ENCODE measurements at regions not wholly inside any gene's neighbourhood (a gene's known extent, or its start where the extent isn't known, plus 50 kb on each side); places are given as distances from the start of the nearest gene placed in this dataset.
"Not testable (repeated sequence)": the region's sequence is repeated elsewhere in the genome, so short reads cannot be mapped to it uniquely, and the experiment has no call there.

DNA sequence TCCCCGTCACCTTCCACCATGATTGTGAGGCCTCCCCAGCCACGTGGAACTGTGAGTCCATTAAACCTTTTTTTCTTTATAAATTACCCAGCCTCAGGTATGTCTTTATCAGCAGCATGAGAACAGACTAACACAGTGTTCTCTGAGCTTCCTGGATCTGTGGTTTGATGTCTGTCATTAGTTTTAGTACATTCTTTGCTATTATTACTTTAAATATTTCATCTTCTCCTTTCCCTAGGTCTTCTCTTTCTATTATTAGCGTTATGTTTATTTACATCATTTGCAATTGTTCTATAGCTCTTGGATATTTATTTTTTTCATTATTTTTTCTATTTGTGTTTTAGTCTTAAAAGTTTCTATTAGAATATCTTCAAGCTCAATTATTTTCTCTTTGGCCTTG, 1293.4 kb downstream of the GATA3 start:
- not testable (repeated sequence) for DNase-seq

DNA sequence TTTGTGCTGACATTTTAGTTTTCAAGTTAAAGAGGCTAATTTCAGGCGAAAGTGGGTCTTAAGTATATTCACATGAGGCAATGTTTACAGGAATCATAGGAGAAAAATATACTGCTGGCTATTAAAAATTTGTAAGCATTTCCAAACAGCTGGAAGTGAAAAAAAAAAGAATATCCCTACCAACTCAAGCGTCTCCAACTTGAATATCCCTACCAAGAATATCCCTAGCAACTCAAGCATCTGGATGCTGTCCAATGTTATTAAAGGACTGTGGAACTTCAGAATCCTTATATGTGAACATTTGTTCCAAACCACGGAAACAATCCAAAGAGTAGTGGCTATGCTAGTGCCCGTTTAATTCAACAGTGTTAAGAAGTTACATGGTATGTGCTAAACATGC, 1303.0 kb downstream of the GATA3 start:
- DNase-seq, result no peak

DNA sequence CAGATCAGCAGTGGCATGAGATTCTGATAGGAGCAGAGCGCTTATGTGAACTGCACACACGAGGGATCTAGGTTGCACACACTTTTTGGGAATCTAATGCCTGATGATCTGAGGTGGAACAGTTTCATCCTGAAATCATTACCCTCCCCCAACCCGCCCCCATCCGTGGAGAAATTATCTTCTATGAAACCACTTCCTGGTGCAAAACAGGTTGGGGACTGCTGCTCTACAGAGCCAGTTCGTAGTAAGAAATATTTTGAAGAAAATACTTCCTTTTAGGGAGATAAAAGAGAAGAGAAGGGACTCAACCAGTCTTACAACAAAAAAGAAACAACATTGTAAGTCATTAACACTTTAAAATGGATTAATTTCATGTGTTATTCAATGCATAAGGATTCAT, 1308.2 kb downstream of the GATA3 start:
- DNase-seq, result no peak

DNA sequence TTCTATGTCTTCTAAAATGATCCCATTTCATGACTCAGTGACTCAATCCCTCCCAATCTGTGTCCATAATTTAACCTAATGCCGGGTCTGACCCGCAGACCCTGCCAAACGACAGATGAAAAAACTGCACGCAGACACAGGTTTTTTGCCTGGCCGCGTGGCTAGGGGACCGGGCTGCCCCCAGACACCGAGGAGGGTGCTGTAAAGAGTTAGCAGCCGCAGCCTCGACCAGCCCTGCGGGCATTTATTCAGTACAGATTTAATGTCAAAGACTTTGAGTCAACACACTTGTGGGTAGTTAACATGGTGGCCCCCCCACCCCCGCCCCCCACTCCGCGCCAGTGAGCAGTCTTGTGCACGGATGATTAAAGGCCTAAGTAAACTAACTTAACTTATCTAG, 1324.7 kb downstream of the GATA3 start:
- DNase-seq, result no peak

DNA sequence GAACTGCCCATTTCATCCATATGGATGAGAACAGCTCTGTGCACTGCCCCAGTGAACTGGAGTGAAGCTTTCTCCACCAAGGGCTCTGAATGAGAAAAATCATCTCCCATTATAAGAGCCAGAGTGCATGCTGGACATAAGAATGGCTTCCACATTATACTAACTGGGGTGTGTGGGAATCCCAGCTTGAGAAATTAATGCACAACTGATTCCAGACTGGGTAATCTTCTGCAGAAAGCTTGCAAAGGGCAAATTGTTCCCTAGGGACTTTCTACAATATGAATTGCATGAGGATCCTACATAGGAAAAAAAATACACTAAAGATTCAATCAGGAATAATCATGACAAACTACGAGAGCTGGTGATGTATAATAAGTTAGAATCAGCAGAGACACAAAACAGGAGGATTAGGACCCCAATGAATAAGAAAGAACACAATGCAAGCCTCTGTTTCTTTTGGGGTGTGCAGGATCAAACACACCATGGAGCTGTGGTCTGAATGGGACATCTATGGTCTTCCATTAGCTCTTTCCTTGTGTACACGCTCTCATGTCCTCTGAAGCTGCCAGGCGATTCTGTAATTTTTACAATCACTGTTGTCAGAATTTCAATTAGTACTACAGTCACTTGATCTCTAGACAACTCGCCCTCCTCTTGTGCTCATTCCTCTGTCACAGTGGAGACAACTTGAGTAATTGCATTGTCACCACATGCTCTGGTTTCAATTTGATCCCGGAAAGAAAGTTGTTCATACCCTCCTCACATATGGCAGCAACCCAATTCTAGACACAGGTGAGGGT, 1327.4 kb downstream of the GATA3 start:
- DNase-seq, result no peak

DNA sequence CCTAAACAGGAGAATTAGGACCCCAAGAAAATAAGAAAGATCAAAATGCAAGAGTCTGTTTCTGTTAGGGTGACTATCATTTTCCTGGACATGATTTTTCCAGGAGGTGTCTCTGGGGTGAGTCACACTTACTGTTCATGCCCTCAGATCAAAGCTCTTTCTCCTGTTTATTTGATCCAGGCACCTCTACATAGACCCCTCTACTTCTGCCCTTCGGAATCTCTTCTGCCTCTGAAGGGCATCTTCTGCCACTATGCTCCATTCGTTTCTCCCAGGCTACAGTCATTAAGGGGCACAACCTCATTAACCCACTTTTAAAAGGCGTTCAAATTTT, 1328.0 kb downstream of the GATA3 start:
- DNase-seq, result no peak

DNA sequence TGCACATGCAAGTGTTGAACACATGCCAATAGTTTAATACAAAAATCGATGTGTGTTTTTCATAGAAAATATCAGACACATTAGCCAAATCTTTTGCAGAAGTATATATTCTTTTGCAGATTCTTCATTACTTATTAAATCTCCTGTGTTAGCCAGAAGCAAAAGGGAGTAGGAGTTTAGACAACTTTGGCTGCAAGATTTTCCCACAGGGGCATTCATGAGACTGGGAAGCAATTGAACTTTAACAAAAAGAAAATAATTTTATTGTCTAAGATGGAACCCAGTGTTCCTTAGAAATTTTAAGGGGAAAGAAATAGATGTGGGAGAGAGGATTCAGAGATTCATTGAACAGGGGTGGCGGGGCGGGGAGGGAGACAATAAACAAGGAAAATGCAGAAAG, 1336.0 kb downstream of the GATA3 start:
- no peak for DNase-seq

DNA sequence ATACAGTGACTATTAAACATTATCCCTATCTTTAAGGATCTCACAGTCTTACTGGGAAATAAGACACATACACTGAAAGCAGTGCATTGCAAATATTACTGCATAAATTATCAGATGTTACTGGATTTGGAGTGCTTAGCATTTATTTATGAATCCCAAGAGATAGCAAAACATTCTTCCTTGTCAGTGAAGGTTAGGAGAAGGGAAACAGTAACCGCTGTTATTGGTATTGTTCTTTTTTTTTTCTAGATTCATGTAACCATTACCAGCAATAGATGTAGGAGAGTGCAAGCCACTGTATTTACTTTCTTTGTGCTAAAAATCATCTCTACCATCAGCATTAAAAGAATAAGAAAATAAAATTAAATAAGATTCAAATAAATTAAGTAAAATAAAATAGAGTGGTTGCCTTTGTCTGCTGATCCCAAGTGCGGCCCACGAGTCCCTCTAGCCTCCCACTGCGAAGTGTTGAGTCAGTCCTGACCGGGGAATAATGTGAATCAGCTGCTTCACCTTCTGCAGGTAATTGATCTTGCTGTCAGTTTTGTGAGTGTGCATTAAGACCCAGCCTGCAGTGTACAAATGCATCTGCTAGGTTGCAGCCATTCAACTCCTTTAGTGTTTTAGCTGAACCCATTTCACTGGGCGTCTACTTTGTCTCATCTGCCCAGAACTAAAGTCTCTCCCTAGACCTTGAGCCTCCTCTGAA, 1344.9 kb downstream of the GATA3 start:
- DNase-seq, result no peak

DNA sequence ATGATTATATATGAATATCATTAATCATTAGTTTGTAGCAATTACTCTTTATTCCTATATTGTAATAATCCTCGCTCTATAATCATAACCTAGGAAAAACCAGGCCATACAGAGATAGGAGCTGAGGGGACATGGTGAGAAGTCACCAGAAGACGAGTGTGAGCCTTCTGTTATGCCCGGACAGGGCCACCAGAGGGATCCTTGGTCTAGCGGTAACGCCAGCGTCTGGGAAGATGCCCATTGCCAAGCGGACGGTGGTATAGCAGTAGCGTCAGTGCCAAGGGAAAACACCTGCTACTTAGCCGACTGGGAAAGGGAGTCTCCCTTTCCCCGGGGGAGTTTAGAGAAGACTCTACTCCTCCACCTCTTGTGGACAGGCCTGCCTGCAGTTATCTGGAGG, 1347.6 kb downstream of the GATA3 start:
- not testable (repeated sequence) for DNase-seq

DNA sequence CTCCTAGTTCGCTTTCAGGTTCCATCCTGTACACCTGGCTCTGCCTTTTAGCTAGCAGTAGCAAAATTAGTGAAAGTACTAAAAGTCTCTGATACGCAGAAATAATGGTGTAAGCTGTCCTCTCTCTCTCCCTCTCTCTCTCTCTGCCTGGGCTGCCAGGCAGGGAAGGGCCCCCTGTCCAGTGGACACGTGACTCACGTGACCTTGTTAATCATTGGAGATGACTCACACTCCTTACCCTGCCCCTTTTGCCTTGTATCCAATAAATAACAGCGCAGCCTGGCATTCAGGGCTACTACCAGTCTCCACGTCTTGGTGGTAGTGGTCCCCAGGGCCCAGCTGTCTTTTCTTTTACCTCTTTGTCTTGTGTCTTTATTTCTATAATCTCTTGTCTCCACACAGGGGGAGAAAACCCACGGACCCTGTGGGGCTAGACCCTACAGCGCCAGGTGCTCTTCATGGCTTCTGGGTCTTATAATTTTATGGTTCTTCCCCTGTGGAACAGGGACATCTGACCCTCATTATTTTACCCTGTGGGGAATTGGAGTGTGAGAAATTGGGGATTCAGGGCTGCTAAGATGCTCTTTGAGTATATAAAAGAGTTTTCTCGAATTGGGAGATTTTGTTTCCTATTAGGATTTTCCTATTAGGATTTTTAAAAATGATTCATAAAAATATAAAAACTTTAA, 1348.2 kb downstream of the GATA3 start:
- DNase-seq, result not testable (repeated sequence)

DNA sequence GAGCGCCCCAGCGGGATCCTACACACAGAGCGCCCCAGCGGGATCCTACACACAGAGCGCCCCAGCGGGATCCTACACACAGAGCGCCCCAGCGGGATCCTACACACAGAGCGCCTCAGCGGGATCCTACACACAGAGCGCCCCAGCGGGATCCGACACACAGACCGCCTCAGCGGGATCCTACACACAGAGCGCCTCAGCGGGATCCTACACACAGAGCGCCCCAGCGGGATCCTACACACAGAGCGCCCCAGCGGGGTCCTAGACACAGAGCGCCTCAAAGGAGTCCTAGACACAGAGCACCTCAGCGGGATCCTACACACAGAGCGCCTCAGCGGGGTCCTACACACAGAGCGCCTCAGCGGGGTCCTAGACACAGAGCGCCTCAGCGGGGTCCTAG, 1352.7 kb downstream of the GATA3 start:
- not testable (repeated sequence) for DNase-seq

DNA sequence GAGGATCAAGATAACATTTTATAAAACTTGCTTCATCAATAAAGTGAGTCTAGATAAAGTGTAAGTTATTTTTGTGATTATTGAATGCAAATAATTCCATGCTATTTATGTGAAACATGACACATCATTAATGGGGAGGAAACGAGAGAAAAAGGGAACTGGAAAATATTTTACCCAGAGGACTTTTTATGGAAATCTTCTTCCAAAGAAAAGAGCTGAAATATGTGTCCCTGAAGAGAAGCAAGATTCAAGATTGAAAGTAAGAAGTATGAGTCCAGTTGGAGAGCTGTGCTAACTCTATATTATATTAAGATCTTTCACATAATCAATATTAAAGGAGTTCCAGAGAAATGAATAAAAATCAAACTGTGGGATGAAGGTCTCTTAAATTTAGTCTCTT, 1361.8 kb downstream of the GATA3 start:
- DNase-seq, result no peak

DNA sequence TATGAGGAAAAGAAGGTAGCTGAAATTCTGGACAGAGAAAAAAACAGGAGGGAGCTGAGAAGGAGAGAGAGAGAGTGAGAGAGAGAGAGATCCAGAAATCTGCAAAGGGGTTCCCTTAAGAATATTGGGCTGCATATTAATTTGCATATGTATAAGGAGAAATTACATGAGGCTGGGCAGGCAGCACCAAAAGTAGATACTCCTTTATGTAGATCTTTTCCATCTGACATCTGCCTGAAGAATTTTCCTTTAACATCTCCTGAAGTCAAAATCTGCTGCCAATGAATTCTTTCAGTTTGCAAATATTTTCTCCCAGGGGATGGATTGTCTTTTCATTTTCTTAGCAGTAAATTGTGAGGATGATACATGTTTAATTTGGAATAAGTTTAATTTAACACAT, 1365.3 kb downstream of the GATA3 start:
- no peak for DNase-seq

DNA sequence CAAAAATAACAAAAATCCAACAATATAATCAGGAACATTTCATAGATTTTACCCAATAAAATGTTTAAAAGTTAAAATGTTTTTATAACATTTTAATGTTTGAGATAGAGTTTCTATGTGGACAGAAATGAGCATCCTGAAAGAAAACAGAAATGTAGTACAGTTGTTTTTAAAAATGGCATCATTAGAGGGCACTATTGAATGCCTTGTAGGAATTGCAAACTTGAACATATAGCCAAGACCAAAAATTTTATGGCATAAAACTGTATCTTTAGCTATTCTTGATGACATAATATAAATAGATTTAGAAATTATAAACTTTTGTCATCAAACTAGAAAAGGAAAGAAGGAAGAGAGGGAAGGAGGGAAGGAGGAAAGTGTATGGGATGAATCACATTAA, 1372.7 kb downstream of the GATA3 start:
- DNase-seq, result no peak

DNA sequence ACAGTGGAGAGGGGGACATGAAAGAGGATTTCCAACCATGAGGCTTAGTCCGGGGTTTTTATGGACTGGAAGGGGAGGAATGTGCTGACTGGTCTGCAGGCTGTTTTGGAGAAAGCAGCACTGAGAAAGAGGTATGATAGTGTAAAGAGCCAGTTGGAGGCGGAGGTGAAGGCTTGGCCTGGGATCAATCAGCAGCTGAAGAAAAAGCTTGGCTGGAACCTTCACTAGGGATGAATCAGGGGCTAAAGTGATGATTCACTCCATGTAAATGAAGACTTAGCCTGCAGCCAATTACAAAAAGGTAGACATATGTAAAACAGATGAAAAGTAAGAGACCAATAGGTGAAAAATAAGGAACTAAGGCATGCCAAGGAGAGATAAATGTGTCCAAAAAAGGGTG, 1382.6 kb downstream of the GATA3 start:
- DNase-seq, result no peak

DNA sequence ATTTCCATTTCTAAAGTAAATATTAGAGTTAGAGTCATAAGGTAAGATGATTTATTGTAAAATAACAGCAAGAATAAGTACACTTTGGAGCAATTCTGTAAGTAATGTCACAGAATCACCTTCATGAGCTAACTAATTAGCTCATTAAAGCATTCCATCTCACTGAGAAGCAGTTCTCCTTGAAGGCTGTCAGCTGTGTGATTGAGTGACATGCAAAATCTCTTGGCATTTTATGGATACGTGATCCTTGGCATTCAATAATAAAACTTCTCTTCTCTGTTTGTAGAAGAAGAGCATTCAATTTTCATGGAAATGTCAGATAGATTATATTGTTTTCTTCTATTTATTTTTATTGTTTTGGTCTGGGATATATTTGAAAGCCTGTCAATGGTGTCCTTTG, 1389.3 kb downstream of the GATA3 start:
- DNase-seq, result no peak

DNA sequence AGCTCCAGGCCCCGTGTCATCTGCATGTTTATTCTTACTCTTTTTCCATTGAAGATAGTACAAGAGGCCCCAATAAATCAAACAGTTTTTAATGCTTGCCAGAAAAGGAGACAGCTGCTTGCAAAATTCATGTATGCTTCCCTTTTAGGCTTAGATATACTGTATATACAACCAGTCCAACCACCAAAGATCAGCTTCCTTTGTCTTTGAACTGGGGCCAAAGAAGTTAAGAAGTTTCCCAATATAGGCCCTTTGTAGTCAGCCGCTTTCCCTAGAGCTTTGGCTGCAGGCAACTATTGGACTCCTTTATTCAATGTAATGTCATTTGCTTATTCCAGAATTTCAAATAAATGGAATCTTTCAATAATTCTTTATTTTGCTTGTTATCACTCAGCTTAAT, 1395.0 kb downstream of the GATA3 start:
- DNase-seq, result no peak

DNA sequence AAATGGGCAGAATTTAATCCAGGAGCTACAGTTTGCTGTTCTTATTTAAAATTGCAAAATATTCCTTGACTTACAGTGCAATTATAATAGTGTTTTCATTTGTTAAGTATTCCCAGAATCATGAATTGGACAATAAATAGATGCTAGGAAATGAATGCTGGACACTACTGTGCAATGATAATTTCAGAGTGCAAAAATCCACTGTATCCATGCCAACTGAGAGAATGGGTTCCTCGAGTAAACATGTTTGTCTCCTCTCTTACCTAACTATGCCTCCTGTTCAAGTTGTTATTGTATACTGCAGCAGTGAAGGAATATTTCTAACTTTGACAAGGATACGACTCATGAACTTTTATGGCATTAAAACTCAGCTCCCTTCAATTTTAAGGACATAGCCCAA, 1396.3 kb downstream of the GATA3 start:
- DNase-seq, result no peak

DNA sequence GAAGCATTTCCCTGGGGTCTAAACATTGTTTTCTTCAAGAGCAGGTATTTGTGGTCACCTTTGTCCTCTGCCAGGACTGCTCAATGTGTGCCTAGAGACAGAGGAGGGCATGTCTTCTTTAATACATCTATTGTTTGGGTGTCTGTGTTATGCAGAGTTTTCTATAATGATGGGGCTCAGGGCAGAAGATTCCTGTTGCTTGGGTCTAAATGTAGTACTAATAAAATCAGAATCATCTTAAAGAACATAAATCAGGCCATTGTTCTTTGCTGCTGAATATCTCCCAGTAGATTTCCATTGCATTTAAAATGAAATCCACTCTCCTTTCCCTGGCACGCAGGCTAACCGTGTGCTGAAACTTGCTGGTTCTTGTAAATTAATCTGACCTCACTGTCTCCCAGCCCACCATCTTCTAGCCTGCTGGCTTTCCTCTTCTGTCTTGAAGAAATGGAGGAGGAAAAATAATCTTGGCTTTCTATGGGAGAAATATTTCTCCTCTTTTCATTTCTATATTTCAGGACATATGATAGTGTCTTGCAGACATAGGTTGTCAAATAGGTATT, 1396.8 kb downstream of the GATA3 start:
- DNase-seq, result no peak

DNA sequence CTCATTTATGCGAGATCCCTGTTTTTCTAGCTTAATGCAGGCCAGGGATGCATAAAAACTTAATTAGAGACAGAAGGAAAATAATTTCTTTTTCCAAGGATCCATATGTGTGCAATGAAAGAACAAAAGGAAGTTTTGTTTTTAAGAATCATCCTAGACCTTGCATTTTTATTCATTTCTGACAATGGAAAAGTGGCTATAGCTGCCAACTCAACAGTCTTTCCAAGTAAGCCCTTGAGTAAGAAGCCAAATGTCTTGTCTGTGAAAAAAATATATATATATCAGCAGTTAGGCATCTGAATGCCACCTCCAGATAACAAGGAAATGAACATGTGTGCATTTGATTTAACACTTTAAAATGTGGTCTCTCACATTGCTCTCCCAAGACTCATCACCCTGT, 1397.6 kb downstream of the GATA3 start:
- no peak for DNase-seq

DNA sequence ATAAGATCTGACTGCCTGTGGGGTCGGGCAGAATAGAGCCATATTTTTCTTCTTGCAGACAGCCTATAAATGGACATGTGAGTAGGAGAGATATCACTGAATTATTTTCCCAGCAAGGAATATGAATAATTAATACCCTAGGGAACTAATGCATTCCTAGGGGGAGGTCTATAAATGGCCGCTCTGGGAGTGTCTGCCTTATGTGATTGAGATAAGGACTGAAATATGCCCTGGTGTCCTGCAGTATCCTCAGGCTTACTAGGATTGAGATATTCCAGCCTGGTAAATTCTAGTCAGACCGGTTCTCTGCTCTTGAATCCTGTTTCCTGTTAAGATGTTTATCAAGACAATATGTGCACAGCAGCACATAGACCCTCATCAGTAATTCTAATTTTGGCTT, 1399.4 kb downstream of the GATA3 start:
- not testable (repeated sequence) for DNase-seq

DNA sequence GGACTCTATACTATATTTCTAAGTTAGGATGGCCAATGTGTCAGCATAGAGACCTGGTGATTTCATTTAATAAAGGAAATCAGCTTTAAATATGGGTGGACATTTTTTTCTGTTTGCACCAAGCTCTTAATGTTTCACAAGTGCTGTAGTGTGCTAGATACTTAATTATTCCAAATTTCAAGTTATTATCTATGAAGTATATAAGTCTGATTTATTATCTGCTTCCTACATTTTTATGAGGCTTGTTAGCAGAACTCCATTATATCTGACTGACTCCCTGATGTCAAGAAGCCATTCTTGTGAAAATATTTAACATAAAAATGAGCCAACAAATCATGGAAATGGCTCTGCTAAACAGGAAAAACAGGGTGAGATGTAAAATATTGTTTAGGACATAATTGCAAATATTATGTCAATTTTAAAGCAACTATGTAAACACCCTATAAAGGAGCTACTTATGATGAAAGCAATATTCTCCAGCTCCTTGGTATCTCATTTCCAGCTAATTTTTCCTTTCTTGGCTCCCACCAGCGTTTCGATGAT, 1415.2 kb downstream of the GATA3 start:
- no peak for DNase-seq

DNA sequence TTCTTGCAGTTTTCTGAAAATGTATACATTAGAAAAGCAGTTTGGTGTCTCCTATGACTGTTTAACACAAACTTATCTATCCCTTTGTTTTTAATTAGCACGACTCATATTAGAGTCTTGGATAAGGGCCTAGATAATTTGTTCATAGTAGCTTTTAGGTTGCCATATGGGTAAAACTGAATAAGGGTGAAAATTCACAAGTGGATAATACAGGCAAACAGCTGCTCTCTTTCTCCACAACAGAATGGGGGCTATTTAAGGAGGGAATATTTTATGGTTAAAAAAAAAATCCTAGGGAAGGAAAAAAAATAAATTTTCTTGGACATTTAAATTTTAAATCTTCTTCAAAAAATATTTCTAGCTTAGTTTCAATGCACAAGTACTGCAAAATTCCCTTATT, 1416.1 kb downstream of the GATA3 start:
- DNase-seq, result no peak

DNA sequence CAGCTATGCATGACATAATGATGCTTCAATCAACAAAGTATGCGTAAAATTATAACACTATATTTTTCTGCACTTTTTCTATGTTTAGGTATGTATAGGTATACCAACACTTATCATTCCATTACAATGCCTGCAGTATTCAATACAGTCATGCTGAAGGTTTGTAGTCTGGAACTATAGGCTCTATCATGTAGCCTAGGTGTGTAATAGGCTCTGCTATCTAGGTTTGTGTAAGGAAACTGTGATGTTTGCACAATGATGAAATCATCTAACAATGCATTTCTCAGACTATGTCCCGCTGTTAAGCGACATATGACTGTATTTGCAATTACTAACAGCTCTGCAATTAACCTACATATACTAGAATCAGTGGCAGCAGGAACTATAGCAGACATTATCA, 1447.5 kb downstream of the GATA3 start:
- DNase-seq, result no peak
